Heart right ventricle (tissue), 16 donors: ENCODE measurements at regions not wholly inside any gene's neighbourhood (a gene's known extent, or its start where the extent isn't known, plus 50 kb on each side); places are given as distances from the start of the nearest gene placed in this dataset.
"Not testable (repeated sequence)": the region's sequence is repeated elsewhere in the genome, so short reads cannot be mapped to it uniquely, and the experiment has no call there.

Experiments used
- ATAC-seq, 8 donors: fragments of 200-7000 bp; cut with Tn5 transposase; one replicate each; pipeline ENCODE4 v1.9.1; 2020; ENCODE audit warnings: mild to moderate bottlenecking in 8 of 8, moderate library complexity in 8 of 8, moderate number of reproducible peaks in 1 of 8
- DNase-seq, 2 donors: peaks; one replicate each; pipeline ENCODE4 v3.0.0-alpha.2; 2020
- H3K27ac ChIP-seq, 10 donors: fragments of 200-600 bp; sonication (generic) in 2 of 10; one replicate each; pipeline versions ENCODE4 v1.5.0 to v1.8.0; 2020 to 2022; ENCODE audit warnings: mild to moderate bottlenecking in 3 of 10
- H3K27me3 ChIP-seq, 7 donors: fragments of 200-600 bp; one replicate each; pipeline ENCODE4 v1.8.0; 2021 to 2022; ENCODE audit warnings: mild to moderate bottlenecking in 2 of 7
- H3K36me3 ChIP-seq, 9 donors: fragments of 200-600 bp; sonication (generic) in 1 of 9; one replicate each; pipeline versions ENCODE4 v1.5.0 to v1.8.0; 2020 to 2022; ENCODE audit warnings: mild to moderate bottlenecking in 2 of 9
- H3K4me1 ChIP-seq, 9 donors: fragments of 200-600 bp; sonication (generic) in 1 of 9; one replicate each; pipeline versions ENCODE4 v1.5.0 to v1.8.0; 2020 to 2022; ENCODE audit warnings: mild to moderate bottlenecking in 4 of 9
- H3K4me3 ChIP-seq, 10 donors: fragments of 200-600 bp; sonication (generic) in 2 of 10; one replicate each; pipeline versions ENCODE4 v1.5.0 to v1.8.0; 2020 to 2022; ENCODE audit warnings: mild to moderate bottlenecking in 7 of 10, moderate library complexity in 2 of 10
- H3K9me3 ChIP-seq, 11 donors: fragments of 200-600 bp in 10 of 11; sonication (generic) in 2 of 11; one replicate each; pipeline versions ENCODE4 v1.5.0 to v1.8.0; 2013 to 2022; ENCODE audit warnings: mild to moderate bottlenecking in 2 of 11, control low read depth in 1 of 11, moderate library complexity in 1 of 11
- WGBS, 2 donors: extraction: QIAGEN DNeasy Blood & Tissue Kit; methylation state at CpG; one replicate each; pipeline ENCODE4 v1.1.7; 2013; ENCODE audit warnings: inconsistent platforms in 1 of 2; 5-methylcytosine and 5-hydroxymethylcytosine counted together
- intact Hi-C, 10 donors: fragments of 100-400 bp; cut with DNase I; formaldehyde crosslinking; loops; one replicate each; pipeline versions ENCODE4 v1.11.1 to v1.14.2; 2022
- TF ChIP-seq, protein P1 (sequence below), 9 donors: fragments of 200-600 bp; sonication (generic) in 2 of 9; IDR thresholded peaks; one replicate each; pipeline versions ENCODE4 v1.5.0 to v1.8.0; 2021 to 2022; ENCODE audit warnings: antibody characterized with exemption in 9 of 9, mild to moderate bottlenecking in 5 of 9, moderate library complexity in 1 of 9
- donor health status: Arrhythmogenic right ventricular cardiomyopathy.
- donor health status: ischemic (EF 13 %, LVEDD 7.1; RV severe dilation, severe dysfunction).
- donor health status: healthy with polysubstance abuse.
- donor health status: DM: no; HTN: yes; CAD: no.
- donor health status: DM: no; HTN: no; CAD: no.
- donor health status: ischemic (EF 25% LVEDD 6.9; RV normal size, moderate dysfunction).
- donor health status: ischemic (EF 25% LVEDD 5.7; RV mildly dilated, moderate dysfunction).
- donor health status: healthy.
- donor health status: DM: yes; HTN: yes; CAD: no.
- donor health status: Ischemic cardiomyopathy.
- donor health status: ischemic (EF 35%, LVEDD 5.7; RV mildly dilated, moderate dysfunction).
- donor health status: nonischemic (EF 11% LVEDD 7.7; RV severe dilation, severe dysfunction).
- donor health status: DM: yes; HTN: yes; CAD: no.
- donor health status: PGD.
- donor health status: ischemic (EF 29% LVEDD 5.4; RV normal size, mild dysfunction).
- donor health status: nonischemic (EF 23%, LVEDD 6.1; RV moderate dilation, normal function).

DNA sequence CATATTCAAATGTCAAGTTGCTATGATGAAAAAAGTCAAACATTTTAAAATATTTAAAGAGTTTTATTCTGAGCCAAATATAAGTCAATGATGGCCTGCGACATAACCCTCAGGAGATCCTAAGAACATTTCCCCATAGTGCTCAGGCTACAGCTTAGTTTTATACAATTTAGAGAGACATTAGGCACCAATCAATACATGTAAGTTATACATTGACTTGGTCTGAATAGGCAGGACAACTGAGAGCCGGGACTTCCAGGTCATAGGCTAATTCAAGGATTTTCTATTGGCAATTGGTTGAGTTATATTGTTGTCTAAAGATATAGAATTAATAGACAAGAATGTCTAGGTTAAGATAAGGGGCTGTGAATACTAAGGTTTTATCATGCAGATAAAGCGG is 64.5 kb downstream of the UGT2B28 start:
- H3K27ac ChIP-seq, ATAC-seq, H3K27me3 ChIP-seq, H3K4me3 ChIP-seq, H3K9me3 ChIP-seq, H3K4me1 ChIP-seq, H3K36me3 ChIP-seq, DNase-seq, intact Hi-C loops: not testable (repeated sequence)
- 80 to 100% methylated on average over 3 of the region's 3 CpGs for WGBS, 2 donors

- not testable (repeated sequence) for DNase-seq, ATAC-seq, H3K27me3 ChIP-seq
These were observed 68.5 kb downstream of the UGT2B28 start for GRCh38 chr4:69348746-69349145.

DNA sequence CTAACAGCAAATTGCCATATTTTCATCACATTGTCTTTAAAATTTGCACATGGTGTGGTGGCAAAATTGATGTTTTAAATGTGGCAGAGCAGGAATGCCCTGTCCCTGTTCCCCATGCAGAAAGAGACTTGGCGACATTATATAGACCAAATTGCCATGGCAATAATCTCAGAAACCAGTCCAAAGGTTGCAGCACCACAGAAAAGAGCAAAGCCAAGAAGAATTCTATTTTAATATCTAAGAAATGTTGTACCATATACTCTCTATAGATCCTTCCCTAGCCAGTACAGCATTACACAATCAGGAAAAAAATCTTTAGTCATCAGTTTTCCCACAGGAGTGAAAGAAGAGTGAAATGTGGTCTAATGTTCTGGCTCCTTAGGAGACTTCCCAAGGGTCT is 80.0 kb downstream of the UGT2B28 start:
- H3K4me3 ChIP-seq: no peak overlapping the region
- intact Hi-C loops: no loop called here
- no peak overlapping the region for H3K27ac ChIP-seq
- H3K4me1 ChIP-seq: no peaks in the 10 kb centered on the region
- TF ChIP-seq, protein P1, sequence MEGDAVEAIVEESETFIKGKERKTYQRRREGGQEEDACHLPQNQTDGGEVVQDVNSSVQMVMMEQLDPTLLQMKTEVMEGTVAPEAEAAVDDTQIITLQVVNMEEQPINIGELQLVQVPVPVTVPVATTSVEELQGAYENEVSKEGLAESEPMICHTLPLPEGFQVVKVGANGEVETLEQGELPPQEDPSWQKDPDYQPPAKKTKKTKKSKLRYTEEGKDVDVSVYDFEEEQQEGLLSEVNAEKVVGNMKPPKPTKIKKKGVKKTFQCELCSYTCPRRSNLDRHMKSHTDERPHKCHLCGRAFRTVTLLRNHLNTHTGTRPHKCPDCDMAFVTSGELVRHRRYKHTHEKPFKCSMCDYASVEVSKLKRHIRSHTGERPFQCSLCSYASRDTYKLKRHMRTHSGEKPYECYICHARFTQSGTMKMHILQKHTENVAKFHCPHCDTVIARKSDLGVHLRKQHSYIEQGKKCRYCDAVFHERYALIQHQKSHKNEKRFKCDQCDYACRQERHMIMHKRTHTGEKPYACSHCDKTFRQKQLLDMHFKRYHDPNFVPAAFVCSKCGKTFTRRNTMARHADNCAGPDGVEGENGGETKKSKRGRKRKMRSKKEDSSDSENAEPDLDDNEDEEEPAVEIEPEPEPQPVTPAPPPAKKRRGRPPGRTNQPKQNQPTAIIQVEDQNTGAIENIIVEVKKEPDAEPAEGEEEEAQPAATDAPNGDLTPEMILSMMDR (IDR thresholded peaks at IDR 0.05): no peak
- H3K36me3 ChIP-seq: no peaks in the 10 kb centered on the region
- WGBS, 2 donors: 73 to 90% methylated on average over 1 of the region's 1 CpG
- H3K9me3 ChIP-seq: peaks cover 0 to 8% (median 0%) of the 10 kb centered on the region in 11 donors
- no peaks in the 10 kb centered on the region for H3K27me3 ChIP-seq
- ATAC-seq: no peak
- DNase-seq: no peak

More at GRCh38 chr4:69348746-69349145, 68.5 kb downstream of the UGT2B28 start:
- H3K4me3 ChIP-seq, H3K27ac ChIP-seq, H3K9me3 ChIP-seq, H3K4me1 ChIP-seq, intact Hi-C loops, H3K36me3 ChIP-seq: not testable (repeated sequence)
- WGBS, 2 donors: 75 to 78% methylated on average over 10 of the region's 10 CpGs

DNA sequence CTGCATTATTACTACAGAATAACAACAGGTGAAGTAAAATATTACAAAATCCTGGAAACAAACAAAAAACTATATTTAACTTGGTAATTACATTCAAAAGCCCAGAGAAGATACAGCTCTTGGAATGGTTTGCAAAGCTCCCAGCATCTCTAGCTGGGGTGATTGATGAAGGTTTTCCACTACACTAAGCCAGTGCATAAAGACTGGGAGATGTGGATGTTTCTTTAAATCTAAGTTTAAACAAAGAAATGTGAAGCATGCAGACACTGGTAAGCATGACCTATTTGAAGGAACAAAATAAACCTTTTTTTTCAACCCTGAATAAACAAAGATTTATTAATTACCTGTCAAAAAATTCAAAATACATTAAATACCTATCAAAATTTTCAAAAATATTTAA is 80.5 kb downstream of the UGT2B28 start:
- H3K36me3 ChIP-seq, ATAC-seq, H3K27me3 ChIP-seq, H3K4me3 ChIP-seq, H3K4me1 ChIP-seq, DNase-seq, H3K27ac ChIP-seq, intact Hi-C loops, H3K9me3 ChIP-seq: not testable (repeated sequence)

DNA sequence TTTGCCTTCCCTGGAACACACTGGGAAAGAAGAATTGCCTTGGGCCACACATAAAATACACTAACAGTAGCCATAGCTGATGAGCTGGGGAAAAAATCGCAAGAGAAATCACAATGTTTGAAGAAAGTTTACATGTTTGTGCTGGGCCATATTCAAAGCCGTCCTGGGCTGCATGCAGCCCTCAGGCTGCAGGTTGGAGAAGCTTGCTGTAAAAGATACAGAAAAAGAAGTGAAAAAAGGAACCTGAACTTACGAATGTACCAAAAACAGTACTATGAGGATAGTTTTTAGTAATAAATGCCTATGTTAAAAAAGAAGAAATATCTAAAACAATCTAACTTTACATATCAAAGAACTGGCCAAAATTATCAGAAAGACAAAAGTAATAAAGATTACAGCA is 82.1 kb downstream of the UGT2B28 start:
- no peak for ATAC-seq
- TF ChIP-seq, protein P1 (IDR thresholded peaks at IDR 0.05): no peak
- WGBS, 2 donors: 71 to 73% methylated on average over 3 of the region's 3 CpGs
- H3K27ac ChIP-seq: no peak overlapping the region
- no peaks in the 10 kb centered on the region for H3K27me3 ChIP-seq
- no peak overlapping the region for H3K4me3 ChIP-seq
- intact Hi-C loops: no loop called here
- DNase-seq: no peak
- H3K4me1 ChIP-seq: no peaks in the 10 kb centered on the region
- H3K36me3 ChIP-seq: no peaks in the 10 kb centered on the region
- H3K9me3 ChIP-seq: peaks cover 0 to 8% (median 0%) of the 10 kb centered on the region in 11 donors

- H3K4me1 ChIP-seq, H3K4me3 ChIP-seq, H3K36me3 ChIP-seq, H3K27me3 ChIP-seq, H3K27ac ChIP-seq, DNase-seq, H3K9me3 ChIP-seq, intact Hi-C loops, ATAC-seq: not testable (repeated sequence)
- 69 to 74% methylated on average over 2 of the region's 2 CpGs for WGBS, 2 donors
These were observed 87.4 kb downstream of the UGT2B28 start for GRCh38 chr4:69367664-69368063.

- Histone ChIP-seq H3K27ac (no peak overlapping the region), H3K9me3 (peaks cover 0 to 7% (median 0%) of the 10 kb centered on the region in 11 donors), H3K4me1 (no peaks in the 10 kb centered on the region), H3K36me3 (no peaks in the 10 kb centered on the region), H3K27me3 (no peaks in the 10 kb centered on the region), H3K4me3 (no peak overlapping the region)
- WGBS, 2 donors: 89% methylated on average over 12 of the region's 12 CpGs
- TF ChIP-seq, protein P1 (IDR thresholded peaks at IDR 0.05): no peak
- DNase-seq (no peak), ATAC-seq (no peak)
- intact Hi-C loops: loop anchor here in 1 of 10 donors (10.0 kb wide), 1 partner anchor 122 kb away; no protein-coding TSS in a partner anchor
These were observed 96.2 kb downstream of the UGT2B28 start for GRCh38 chr4:69376450-69376849.
